ENCODE measurements at regions not wholly inside any gene's neighbourhood (a gene's known extent, or its start where the extent isn't known, plus 50 kb on each side); places are given as distances from the start of the nearest gene placed in this dataset.

GRCh38 chr12:111222523-111222922 is 146.4 kb downstream of the PHETA1 start:
- no peak for DNase-seq (ENCODE audit: low spot score)

DNA sequence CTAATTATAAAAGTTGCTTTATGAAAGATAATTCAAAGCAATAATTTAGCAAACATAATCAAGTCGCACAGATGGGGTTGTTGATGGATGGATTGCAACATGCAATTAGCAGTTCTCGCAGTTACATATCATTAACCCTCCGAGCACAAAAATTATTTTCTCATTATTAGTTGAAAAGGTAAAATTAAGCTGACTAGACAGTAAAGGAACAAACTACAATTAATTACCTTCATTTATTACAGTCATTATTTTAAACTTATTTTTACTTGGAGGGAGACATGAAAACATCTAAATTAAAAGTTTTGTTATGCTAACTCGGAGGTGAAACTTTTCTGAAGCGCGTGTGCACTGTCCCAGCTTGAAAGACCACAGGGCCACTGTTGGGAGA is 146.9 kb downstream of the PHETA1 start:
- DNase-seq (ENCODE audit: low spot score) = no peak

- DNase-seq (ENCODE audit: low spot score) = no peak
These were observed 147.6 kb downstream of the PHETA1 start for GRCh38 chr12:111221062-111222026.

DNA sequence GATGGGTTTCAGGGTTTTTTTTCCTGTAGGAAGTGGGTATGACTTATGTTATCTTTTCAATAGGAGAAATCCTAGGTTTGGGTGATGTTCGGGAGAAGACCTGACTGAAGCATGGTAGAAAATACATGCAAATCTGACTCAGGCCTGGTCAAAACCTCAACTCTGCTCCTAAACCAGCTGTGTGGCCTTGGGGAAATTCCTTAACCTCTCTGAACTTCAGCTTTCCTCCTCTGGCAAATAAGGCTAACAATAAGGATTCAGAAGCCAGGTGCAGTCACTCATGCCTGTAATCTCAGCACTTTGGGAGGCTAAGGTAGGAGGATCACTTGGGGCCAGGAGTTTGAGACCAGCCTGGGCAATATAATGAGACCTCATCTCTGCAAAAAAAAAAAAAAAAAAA is 148.5 kb downstream of the PHETA1 start:
- no peak for DNase-seq (ENCODE audit: low spot score)

- DNase-seq (ENCODE audit: low spot score) = no peak
These were observed 149.5 kb downstream of the PHETA1 start for GRCh38 chr12:111219440-111219839.

- no peak for DNase-seq (ENCODE audit: low spot score)
These were observed 150.4 kb downstream of the PHETA1 start for GRCh38 chr12:111218499-111218898.

- DNase-seq (ENCODE audit: low spot score) = no peak
These were observed 152.3 kb downstream of the PHETA1 start for GRCh38 chr12:111216387-111217159.

DNA sequence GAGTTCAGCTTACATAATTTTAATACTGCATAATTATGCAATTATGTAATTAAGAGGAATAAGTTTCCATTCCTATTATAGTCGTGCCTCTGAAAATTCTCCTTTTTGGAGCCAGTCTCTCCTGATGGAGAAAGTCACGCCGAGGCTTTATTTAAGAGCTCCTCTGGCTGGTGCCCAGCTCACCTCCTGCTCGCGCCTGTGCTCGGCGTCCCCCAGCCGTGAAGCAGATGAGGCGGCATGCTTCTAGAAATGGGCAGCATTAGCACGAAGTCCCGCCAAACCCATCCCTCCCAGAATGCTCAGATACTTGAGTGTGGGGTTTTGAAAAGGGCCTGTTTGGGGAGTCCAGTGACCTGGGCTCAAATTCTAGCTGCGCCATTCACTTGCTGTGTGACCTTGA is 153.0 kb downstream of the PHETA1 start:
- DNase-seq (ENCODE audit: low spot score) = no peak

- DNase-seq (ENCODE audit: low spot score) = no peak
These were observed 154.5 kb downstream of the PHETA1 start for GRCh38 chr12:111214401-111214800.

GRCh38 chr12:111213561-111213960 is 155.3 kb downstream of the PHETA1 start:
- DNase-seq (ENCODE audit: low spot score) = no peak

GRCh38 chr12:111212814-111213456 is 156.0 kb downstream of the PHETA1 start:
- DNase-seq (ENCODE audit: low spot score) = no peak

DNA sequence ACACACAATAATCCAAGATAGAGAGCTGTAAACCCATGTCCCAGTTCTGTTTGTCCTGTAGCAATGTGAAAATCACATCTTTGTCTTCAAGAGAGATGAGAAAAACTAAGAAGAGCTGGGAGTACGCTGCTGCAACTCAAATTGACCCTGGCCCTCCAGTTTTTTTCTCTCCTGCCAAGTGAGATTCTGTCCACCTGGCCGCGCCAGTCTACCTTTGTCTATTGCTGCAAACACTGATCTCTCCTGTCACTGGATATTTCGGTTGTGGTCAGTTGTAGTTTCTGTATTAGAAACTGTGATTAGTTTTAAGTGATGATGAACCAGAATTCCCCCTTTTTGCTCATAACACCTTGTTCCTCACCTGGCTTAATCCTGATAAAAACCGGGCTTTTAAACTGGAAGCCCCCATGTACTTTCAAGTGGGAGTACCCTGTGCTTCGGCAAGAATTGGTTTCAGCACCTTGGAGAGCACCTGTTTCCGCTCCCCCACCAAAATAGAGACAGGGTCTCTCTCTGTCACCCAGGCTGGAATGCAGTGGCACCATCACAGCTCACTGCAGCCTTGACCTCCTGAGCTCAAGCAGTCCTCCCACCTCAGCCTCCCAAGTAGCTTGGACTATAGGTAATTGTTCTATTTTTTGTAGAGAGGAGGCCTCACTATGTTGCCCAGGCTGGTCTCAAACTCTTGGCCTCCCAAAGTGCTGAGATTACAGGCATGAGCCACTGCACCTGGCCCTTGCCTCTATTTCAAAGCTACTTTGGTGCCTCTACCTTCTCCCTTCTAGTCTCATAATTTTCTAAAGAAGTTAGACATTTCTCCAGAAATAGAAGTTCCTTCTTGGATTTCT is 156.8 kb downstream of the PHETA1 start:
- DNase-seq (ENCODE audit: low spot score) = no peak

DNA sequence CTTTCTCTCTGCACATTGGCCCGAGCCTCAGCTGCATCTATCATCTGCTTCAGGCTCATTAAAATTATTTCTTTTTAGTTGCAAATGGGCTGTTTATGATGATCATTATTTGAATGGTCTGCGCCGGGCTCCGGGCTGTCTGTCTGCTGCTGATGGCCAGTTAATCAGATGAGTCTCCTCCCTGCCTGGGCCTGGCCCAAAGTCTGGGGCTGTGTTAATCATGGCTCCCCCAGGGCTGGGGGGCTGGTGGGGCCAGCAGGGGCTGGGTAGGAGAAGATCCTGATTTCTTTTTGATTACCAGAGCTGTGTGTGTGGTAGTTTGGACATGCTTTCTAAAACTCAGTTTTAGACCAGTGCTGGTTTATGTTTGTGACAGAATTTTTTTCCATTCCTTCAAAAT is 159.1 kb downstream of the PHETA1 start:
- DNase-seq (ENCODE audit: low spot score) = no peak

DNA sequence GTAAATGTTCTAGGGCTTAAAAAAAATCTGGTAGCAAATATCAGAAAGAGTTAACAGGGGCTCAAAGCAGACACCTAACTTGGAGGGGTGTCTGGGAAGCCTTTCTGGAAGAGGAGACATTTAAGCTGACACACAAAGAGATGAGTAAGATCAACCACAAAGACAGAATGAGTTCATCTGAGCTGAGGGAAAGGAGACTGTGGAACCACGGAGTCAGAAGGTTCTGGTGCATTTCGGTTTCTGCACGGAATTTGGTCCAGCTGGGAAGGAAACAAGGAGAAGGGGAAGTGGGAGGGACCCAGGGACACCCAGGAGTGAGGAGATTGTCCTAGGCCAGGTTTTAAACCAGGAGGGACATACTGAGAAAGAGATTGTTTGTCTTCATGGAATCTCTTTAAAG is 161.1 kb downstream of the PHETA1 start:
- DNase-seq (ENCODE audit: low spot score) = no peak

DNA sequence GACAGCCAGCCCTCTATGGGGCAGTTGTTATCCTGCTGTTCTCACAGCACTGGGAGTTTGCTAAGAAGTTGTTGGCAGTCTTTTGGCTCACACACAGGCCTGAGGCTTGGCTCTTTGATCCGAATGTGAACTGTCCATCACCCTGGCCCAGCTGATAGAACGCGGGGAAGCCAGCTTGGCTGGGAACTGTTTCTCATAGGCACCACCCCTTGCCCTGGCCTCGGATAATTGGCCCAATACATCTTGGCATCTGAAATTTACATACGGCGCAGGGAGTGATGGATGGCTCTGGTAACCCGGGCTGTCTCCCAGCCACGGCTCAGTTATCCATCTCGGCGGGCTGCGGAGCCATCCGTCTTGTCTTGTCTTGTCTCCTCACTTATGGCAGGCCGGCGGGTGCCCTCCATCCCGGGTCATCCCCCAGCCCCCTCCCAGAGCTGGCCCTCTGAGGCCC is 164.1 kb downstream of the PHETA1 start:
- no peak for DNase-seq (ENCODE audit: low spot score)

- no peak for DNase-seq (ENCODE audit: low spot score)
These were observed 164.9 kb downstream of the PHETA1 start for GRCh38 chr12:111203969-111204368.

DNA sequence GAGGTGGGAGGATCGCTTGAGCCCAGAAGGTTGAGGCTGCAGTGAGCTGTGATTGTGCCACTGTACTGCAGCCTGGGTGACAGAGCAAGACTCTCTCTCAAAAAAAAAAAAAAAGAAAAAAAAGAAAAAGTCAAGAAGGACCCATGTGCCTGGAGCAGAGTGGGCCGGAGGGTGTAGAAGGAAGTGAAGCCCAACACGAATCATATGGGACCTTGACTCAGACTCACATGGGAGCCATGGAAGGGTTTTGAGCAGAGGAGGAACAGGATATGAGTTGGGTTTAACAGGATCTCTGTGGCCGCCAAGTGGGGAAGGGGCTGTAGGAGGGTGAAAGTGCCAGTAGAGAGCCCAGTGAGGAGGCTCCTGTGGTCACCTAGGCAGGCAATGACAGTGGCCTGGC is 165.4 kb downstream of the PHETA1 start:
- no peak for DNase-seq (ENCODE audit: low spot score)

DNA sequence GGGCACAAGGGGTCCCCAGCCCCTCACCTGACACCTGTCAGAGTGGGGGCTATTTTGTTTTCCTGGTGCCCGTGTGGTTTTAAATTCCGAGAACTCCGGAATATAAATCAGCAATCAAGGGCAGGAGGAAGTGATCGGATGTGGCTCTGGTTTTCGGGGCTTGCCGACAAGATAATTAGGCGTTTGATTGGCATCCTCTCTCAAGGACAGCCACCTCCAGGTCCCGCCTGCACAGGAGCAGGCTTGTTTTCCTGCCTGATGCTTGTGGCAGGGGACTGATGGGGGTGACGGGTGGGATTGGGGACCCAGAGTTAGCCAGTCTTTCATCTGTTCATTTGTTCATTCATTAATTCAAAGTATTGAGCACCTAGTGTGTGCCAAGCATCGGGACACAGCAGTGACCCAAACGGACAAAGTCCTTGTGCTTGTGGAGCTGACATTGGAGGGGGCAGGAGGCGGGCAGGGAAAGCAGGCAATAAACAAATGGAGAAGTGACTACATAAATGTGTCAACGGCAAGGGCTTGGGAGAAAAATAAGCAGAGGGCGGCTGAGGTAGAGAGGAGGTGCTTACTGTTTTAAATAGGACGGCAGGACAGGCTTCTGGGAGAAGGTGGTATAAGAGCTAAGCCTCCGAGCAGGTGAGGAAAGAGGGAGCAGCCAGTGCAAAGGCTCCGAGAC is 166.5 kb downstream of the PHETA1 start:
- DNase-seq (ENCODE audit: low spot score) = no peak

DNA sequence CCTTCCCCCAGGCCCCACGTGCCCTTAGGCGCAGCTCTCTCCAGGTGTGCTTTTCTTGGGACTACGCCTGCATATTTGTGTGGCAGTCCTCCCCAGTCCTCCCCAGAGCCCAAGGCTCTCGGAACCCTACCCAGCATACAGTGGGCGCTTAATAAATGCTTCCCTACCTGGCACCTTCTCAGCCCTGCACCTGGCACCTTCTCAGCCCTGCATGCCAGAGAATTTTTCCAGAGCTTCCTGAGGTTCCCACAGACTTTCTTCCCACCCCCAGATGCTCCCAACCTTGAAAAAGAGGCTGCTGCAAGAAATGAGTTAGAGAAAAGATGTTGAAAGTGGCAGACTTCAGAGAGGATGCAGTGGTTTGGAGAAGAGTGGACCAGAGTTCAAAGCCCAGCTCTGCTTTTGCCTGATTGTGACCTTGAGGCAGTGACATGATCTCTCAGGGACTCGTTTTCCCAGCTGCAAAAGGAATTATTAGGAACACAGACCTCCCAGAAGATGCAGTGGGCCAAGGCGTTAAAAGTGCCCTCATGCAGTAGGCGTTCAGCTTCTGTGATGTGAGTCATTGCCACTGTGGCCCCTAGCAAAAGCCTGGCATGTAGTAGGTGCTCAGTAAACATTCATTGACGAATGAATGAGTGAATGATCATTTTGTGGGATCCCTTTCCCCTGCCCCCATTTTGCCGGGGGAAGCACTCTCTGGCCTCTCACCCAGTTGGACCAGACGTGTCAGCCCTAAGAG is 167.2 kb downstream of the PHETA1 start:
- DNase-seq (ENCODE audit: low spot score) = no peak

DNA sequence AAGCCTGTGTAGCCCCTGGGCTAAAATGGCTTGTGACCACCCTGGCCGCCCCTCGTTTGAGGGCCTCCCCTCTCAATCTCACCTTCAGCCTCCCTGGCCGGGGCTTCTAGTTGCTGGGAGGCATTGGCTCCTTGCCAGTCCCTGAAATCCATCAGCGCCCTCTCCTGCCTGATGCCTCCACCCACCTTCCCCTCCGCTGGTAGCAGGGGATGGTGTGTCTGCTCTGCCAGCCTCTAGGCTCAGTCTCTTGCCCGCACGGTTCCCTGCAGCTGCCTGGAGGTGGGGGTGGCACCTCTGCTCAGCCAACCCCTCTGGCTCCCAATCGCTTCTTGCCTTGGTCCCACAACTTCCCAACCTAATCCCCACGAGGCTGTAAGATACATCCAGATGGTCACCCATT is 167.9 kb downstream of the PHETA1 start:
- DNase-seq (ENCODE audit: low spot score) = no peak

Data from HT-29 (cell line).